HG03066 (cell line): ENCODE measurements at regions not wholly inside any gene's neighbourhood (a gene's known extent, or its start where the extent isn't known, plus 50 kb on each side); places are given as distances from the start of the nearest gene placed in this dataset.
"Not testable (repeated sequence)": the region's sequence is repeated elsewhere in the genome, so short reads cannot be mapped to it uniquely, and the experiment has no call there.

ENCODE experiments used
- ATAC-seq: cut with Tn5 transposase; IDR thresholded peaks from one replicate; pipeline ENCODE4 v1.9.1; 2021; ENCODE audit warnings: low read depth; ENCODE audit not compliant: unreplicated experiment

DNA sequence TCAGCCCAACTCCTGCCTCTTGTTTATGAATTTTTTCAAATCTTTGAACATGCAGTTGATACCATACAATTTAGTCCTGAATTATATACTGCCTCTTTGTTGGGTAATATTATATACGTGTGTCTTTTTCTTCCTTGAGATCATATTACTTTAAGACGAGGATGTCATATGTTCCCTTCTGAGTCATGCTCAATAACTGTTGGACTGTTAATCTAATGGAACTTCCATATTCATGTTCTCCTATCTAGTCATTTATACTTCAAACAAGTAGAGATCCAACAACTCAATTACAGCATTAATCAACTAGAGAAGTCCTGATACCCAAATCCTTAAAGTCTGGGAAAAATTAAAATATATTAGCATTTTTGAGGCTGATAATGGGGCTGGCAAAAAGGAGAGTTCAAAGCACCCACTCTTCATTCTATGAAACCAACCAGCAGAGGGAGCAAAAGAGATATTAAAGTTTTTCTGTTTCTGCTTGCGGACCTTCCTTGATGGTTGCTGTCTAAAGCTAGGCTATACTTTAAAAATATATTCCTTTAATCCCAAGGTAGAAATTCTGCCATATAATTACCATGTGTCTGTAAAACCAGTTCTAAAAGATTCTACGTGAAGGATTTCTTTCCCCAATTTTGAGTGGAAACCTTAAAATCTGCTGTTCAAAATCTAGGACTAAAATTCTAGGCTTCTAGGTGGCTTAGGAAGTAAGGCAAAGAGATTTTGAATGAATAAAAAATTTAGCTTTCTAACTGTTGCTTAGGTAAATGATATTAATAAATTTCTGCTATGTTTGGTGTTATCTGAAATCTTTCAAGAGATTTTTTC, 498.9 kb downstream of the BCKDHB start:
- ATAC-seq, result peak; percentile 73

DNA sequence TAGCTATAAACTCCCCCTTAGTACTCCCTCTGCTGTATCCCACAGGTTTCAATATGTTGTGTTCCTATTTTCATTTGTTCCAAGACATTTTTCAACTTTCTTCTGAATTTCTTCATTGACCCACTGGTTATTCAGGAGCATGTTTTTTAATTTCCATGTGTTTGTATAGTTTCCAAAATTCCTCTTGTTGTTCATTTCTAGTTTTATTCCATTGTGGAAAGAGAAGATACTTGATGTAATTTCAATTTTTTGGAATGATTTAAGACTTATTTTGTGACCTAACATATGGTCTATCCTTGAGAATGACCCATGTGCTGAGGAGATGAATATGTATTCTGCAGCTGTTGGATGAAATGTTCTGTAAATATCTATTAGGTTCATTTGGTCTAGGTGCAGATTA, 497.2 kb downstream of the BCKDHB start:
- ATAC-seq, result no peak

DNA sequence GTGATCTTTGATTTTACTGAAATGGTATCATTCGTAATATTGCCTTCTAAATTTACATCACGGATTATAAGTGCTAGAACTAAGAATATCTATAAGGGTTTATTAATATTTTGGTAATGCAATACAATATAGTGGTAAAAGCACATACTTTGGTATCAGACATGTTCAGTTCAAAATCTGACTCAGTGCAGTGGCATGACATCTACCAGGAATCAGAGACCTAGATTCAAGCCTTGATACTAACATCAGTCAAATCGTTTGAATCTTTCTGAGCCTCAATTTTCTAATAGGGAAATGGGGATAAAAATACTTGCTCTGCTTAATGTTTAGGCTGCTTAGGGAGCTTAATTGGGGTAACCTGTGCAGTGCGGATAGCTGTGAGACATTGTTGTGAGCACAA, 488.0 kb downstream of the BCKDHB start:
- no peak for ATAC-seq

DNA sequence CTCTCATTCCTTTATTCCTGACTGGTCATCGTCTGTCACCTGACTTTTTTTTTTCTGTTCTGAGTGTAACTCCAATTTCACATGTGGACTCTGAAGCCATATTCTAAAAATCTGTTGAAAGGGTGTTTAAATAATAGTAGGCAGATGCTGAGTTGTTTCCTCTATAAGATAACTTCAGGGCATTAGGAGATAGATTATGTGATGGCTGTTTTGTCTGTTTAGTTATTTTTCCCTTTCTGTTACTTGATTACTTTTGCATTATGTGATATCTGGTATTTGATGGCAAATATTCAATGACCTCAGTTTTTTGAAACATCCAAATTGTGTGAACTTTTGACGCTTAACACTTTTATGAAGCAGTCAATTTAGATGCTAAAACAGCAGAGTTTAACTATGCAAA, 486.0 kb downstream of the BCKDHB start:
- no peak for ATAC-seq

DNA sequence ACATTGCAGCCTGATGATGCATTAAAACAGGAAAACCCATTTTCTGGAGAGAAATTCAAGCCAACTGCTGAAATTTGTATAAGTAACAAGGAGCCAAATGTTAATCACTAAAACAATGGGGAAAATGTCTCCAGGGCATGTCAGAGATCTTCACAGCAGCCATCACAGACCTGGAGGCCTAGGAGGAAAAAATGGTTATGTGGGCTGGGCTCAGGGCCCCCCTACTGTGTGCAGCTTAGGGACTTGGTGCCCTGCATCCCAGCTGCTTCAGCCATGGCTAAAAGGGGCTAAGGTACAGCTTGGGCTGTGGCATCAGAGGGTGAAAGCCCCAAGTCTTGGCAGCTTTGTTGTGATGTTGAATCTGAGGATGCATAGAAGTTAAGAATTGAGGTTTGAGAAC, 479.8 kb downstream of the BCKDHB start:
- no peak for ATAC-seq

DNA sequence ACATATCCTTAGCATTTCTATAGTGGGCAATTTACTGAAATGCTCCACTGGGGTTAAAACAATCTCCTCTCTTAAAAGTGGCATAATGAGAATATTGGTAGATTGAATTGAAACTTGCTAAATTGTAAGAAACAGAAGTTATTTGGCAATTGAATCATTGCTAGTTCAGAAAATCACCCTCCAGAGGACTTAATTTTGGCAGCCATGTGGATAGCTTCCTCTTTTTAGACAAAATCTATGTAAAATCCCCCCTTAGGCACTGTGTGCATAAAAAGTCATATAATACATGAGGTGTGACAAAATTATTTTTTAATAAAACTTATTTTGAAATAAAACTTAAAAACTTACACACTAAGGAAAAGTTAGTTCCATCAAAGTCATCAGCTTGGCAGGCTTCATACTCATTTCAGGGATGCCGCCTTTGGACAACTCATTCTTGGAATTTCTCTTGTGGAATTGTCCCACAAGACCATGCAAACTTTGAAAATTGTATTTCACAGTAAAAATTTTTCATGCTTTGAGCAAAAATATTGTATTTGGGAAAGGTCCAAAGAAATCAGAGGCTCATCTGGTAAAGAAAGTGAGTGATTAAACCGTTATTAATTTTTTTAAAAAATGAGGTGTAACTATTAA, 473.0 kb downstream of the BCKDHB start:
- no peak for ATAC-seq

DNA sequence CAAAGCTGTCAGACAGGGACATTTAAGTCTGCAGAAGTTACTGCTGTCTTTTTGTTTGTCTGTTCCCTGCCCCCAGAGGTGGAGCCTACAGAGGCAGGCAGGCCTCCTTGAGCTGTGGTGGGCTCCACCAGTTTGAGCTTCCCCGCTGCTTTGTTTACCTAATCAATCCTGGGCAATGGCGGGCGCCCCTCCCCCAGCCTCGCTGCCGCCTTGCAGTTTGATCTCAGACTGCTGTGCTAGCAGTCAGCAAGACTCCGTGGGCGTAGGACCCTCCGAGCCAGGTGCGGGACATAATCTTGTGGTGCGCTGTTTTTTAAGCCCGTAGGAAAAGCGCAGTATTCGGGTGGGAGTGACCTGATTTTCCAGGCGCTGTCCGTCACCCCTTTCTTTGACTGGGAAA, 466.8 kb downstream of the BCKDHB start:
- ATAC-seq, result not testable (repeated sequence)

DNA sequence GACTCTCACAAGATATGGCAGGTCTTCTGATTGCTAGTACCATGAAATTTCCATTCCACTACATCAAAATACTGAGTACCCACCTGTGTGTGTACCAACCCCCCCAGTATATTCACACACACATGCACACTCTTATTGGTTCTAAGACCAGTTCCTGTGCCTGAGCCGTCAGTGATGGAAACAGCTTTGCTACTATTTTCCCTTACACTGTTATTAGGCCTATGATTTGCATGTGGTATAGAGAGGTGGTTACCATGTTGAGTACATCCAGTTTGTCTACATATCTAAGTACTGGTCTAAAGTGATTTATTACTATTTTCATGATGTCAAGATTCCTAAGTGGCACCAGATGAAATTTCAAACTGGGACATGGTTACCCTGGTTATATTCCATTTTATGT, 459.9 kb downstream of the BCKDHB start:
- no peak for ATAC-seq

DNA sequence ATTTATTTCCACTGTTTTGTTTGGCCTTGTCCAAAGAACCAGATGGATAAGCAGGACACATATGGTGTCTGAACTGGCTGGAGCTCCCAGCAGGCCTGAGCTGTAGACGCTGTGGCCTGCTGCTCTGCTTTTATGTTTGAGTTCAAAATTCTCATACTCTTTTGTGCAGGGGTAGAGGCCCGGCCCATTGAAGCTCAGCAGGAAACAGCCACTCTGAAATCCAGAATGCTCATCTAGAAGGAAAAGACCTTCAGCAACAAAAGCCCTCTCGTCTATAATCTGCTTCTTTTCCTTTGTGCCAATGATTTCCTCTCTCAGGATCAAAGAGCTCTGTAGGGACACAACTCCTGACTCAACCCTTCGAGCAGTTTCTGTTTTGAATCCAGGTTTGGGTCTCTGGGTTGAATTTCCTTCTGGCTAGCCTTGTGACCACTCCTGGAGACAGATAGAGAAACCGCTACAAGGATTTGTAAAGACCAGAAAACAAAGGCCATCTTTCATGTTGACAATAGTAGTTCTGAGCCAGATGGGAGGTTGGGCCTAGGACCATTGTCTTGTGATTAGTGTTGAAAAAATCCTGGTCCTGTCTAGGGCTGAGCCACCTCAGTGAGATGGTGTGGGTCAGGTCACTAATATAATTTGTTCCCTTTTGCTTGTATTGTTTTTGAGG, 446.7 kb downstream of the BCKDHB start:
- ATAC-seq, result no peak

DNA sequence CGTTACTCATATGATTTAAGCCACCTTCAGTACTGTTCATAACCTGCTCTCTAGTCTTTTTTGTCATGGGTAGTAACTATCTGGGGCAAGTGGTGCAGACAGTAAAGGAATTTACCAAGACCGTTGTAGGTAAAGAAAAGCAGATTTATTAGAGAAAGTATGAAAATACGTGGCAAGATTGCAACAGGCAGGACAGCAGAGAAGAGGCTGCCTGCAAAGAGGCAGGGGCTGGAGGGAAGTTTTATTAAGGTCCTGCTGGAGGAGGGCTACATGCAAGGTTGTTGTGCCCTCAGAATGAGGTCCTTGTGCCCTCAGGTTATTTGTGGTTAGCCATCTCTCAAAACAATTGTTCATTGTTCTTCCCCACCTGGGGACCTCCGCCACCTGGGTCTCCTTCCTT, 444.3 kb downstream of the BCKDHB start:
- no peak for ATAC-seq

DNA sequence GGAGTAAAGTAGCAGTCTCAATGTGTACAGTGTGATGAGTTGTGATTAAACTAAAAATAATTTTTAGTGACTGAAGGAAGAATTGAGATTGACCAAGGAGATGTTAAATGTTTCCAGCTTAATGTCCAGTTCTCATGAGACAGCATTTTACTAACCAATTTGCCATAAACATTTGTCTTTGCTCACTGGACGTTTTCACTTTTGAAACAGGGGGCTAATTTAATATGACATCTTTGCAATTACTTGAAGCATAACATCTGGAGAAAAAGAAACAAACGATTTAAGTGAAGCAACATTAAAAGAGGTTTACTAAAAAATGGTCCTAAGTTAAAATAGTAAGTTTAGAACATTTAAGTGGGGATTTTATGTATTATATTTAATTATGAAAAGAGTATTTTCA, 443.8 kb downstream of the BCKDHB start:
- no peak for ATAC-seq

DNA sequence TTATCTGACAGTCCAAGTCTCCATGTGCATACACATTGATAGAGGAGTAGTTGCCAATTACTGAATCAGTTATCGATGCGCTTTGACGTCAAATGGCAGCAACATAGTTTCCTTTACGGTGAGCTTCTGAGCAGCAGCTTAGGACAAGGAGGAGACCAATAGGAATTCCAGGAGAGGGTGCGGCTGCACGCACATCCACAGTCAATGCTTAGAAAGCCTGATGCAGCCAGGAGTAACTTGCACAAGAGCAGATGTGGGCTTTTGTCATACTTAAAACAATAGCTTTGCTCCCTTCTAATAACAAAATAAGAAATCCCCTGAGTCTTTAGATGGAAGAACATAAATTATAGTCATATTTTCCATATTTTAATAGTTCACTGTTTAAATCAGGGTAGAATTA, 442.1 kb downstream of the BCKDHB start:
- ATAC-seq, result no peak

DNA sequence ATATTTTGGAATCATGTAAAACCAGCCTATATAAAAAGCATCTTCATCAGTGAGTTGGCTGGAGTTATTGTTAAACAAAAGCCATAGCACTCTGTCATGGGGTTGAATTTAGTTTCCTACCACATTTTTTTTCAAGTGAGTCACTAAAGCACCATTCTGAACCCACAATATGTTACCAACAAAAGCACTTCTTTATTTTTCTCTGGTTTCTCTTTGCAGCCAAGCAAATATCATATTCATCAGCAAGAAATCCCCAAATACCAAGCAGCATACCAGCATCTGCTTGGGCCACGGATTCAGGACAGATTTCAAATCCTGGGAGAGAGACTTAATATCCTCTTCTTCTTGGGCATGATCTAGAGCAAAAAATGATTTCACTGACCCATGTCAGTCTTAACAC, 441.4 kb downstream of the BCKDHB start:
- ATAC-seq, result no peak

DNA sequence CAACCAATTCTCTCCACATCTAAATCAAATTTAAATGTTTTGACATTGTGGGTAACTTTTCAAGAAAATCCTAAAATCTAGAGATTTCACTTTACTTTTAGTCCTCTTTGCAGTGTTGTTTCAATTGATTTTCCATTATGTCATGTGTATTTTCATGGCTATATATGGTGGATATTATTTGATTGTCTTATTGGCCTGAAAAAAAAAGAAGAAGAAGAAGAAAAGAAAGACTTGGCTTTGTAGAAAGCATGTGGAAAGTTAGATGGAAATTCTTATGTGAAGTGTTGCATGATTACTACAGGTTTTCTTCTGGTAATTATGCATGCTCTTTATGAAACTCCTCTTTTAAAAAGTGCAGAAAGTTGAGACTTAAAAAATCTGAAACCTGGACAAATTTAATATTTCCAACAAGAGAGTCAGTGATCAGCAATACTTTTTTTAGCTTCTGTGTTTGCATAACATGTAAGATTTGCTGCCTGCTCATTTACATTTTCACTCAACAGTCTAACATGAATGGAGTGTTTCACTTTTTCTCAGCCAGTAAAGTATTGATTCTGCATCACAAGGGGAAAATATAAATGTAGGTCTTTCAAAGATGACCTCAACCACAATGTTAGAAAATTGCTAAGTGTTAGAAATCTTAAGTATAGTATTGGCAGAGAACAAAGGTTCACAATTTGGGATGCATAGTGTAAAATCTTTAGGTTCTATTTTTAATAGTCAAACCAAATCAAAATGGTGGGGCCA, 438.7 kb downstream of the BCKDHB start:
- no peak for ATAC-seq

DNA sequence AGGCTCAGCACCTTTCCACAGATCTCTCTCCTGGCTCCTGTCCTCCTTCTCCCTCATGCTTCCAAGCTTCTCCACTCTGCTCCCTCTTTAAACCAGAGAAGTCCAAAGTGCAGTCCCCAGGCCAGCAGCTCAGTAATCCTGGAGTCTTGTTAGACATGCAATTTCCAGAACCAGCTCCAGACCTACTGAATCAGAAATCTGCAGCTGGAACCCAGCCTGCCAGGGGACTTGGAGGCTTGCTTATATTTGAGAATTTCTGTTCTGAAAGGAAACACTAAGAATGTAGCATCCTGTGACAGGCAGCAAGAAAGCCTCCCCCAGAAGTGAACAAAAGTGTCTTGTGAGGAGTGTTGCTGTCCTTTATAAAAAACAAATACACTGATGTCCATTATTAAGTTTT, 438.1 kb downstream of the BCKDHB start:
- ATAC-seq, result no peak

DNA sequence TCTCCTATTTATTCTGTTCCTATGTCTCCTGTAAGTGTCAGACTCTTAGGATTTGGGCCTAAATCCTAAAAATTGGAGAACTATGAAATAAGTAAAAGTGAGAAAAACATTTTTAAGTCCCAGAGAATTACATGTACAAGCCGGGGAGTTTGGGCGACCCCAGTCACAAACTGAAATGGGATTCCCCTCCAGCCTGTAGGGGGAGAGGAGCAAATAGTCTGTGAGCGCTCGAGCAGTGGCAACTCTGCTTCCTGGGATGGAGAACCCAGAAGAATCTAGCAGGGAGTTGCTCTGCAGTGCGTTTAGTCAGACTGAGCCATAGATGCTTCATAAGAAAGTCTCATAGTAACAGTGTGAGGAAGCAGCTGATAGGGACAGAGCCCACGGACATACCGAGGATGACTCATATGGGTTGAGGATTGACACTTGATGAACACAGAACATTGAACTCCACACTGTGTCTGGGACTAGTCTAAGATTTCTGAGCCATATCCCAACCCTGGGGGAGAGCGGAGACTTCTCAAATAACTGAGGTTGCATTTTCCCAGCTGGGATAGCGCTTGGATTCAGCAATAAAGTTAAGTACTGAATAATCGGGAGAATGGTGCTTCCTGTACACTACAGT, 437.2 kb downstream of the BCKDHB start:
- ATAC-seq, result no peak

DNA sequence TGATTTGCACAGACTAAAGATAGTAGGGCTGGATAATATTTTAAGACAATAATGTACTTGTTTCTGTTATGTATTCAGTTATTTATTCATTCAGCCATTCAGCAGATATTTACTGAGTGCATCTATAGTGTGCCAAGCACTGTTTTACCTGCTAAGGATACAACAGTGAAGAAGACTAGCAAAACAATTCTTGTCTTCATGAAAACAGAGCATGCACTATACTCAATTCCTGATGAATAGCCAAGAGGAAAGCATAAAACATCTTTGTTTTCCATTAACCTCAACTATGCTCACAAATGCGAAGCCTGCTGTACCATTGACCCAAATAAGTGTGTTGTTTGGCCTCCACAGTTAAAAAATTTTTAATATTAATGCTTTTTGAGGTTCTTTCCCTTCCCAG, 436.7 kb downstream of the BCKDHB start:
- ATAC-seq, result no peak

DNA sequence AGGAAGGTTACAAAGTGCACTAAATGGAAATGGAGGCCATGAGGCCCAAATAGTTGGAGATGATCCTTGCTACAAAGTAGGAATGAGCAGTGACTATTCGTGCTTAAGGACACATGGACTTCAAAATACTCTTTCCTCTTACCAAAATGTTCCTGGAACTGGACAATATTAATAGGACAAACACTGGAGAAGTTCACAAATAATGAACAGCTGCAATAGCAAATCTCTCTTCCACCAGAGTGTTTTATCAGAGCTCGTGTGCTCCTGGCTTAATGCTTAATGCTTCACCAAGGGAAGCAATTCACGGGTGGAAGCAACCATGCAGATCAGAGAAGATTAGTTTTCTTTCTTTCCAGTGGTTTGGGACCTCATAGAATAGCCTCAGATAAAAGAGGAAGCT, 435.4 kb downstream of the BCKDHB start:
- ATAC-seq, result no peak

DNA sequence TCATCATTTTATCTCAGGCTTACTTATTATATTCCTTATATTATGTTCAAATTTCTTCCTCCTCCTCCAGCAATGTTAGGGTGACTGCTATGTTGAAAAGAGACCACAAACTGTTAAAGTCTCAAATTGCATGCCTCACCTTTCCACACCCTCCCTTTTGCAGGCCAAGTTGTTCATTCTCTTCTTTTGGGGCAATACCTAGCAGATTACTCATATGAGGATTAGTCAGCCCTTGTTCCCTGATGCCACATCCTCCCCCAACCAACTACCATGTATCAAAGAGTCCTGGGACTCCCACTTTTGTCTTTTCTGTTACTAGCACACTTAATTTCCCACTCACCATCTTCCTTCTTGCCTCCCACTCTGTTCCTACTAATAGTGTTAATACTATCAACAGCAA, 434.7 kb downstream of the BCKDHB start:
- ATAC-seq, result no peak

DNA sequence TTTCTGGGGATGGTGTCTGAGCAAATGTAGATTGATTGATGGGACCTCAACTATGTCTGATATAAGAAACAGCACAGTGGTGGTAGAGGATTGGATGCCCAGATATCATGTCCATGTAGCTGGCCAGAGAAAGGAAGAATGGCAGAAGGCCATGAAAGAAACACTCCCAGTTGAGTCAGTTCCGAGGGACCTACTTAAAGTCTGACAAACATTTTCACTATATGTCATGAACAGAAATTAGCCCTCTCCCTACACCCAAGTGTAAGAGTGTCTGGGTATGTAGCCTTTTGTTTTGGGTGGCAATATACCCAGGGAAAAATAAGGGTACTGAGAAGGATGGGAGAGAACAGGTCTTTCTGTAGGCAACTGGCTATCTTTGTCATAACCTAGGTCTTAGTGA, 434.2 kb downstream of the BCKDHB start:
- ATAC-seq, result no peak
